ENCODE measurements at regions not wholly inside any gene's neighbourhood (a gene's known extent, or its start where the extent isn't known, plus 50 kb on each side); places are given as distances from the start of the nearest gene placed in this dataset.

DNA sequence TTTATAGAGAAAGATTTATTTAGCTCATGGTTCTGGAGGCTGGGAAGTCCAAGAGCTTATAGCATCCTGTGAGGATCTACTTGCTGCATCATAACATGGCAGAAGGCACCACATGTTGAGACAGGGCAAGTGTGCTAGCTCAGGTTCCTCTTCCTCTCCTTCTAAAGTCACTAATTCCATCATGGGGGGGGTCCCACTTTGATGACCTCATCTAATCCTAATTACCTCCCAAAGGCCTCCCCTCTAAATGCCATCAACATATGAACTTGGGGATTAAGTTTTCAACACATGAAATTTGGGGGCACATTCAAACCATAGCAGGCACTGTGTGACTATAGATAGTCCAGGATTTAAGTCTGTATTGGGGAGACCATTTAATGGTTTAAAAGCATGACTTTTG, 297.1 kb upstream of the ROPN1 start:
- Histone ChIP-seq H3K36me3 (ENCODE audit: insufficient read depth, low read length) (no peaks in the 10 kb centered on the region), H3K9me2 (ENCODE audit: low read depth, low read length) (no peaks in the 10 kb centered on the region), H3K4me2 (ENCODE audit: low read length) (no peak overlapping the region), H3K9me3 (ENCODE audit: low read length) (no peaks in the 10 kb centered on the region), H2AFZ (ENCODE audit: low read length) (no peak overlapping the region), H3K79me2 (ENCODE audit: insufficient read depth, low read length) (no peaks in the 10 kb centered on the region), H3K27ac (ENCODE audit: low read depth, low read length, poor library complexity, severe bottlenecking) (no peak overlapping the region), H3K9ac (ENCODE audit: low read length) (no peak overlapping the region), H3K27me3 (ENCODE audit: insufficient read depth, low read length) (no peaks in the 10 kb centered on the region), H3F3A (ENCODE audit: insufficient read depth, low read length) (no peaks in the 10 kb centered on the region), H4K20me1 (ENCODE audit: insufficient read depth, low read length) (no peaks in the 10 kb centered on the region), H3K4me1 (ENCODE audit: insufficient read depth, low read length, severe bottlenecking) (no peaks in the 10 kb centered on the region), H3K4me3 (ENCODE audit: low read depth, low read length, poor library complexity, severe bottlenecking) (no peak overlapping the region)
- TF ChIP-seq, protein P1, sequence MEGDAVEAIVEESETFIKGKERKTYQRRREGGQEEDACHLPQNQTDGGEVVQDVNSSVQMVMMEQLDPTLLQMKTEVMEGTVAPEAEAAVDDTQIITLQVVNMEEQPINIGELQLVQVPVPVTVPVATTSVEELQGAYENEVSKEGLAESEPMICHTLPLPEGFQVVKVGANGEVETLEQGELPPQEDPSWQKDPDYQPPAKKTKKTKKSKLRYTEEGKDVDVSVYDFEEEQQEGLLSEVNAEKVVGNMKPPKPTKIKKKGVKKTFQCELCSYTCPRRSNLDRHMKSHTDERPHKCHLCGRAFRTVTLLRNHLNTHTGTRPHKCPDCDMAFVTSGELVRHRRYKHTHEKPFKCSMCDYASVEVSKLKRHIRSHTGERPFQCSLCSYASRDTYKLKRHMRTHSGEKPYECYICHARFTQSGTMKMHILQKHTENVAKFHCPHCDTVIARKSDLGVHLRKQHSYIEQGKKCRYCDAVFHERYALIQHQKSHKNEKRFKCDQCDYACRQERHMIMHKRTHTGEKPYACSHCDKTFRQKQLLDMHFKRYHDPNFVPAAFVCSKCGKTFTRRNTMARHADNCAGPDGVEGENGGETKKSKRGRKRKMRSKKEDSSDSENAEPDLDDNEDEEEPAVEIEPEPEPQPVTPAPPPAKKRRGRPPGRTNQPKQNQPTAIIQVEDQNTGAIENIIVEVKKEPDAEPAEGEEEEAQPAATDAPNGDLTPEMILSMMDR (IDR thresholded peaks at IDR 0.05; ENCODE audit: low read length): no peak
- no peak for TF ChIP-seq EZH2 (IDR thresholded peaks at IDR 0.05; ENCODE audit: borderline replicate concordance, low read length)

DNA sequence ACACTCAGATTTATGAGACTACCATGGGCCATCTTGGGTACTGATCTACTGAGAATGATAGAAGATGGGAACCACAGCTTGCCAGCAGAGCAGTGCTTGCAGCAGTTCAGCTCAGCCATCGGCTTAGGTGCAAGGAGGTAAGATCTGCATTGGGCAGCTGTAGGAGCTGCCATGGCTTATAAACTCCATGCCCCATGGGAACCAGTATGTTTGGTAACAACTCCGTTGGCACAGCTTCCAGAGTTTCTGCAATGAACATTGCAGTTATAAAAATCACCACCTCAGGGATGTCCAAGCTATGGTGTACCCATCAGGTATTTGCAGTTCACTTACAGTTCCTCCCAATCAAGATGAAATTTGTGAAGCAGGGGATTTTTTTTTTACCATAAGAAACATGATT, 299.1 kb upstream of the ROPN1 start:
- H3K9me3 ChIP-seq (ENCODE audit: low read length): no peaks in the 10 kb centered on the region
- TF ChIP-seq EZH2 (IDR thresholded peaks at IDR 0.05; ENCODE audit: borderline replicate concordance, low read length): no peak
- TF ChIP-seq, protein P1 (IDR thresholded peaks at IDR 0.05; ENCODE audit: low read length): no peak

DNA sequence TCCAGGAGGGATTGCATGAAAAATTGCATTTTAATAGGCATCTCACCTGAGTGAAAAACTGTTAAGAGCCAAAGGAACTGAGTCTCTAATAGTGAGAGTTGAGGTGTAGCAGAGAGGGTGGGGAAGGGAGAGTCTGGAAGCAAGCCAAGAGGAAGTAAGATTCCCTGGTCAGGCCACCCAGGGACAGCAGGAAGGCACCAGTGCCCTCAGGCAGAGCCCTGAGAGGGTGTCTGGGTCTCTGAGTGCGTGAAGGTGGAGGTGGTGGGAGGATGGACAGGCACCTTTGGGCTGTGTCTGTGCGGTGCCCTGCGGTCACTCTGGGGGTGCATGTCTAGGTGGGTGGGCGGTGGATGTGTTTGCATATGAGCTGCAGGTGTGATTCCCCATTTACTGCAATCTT, 300.4 kb upstream of the ROPN1 start:
- Histone ChIP-seq H3F3A (ENCODE audit: insufficient read depth, low read length) (no peaks in the 10 kb centered on the region), H3K9me2 (ENCODE audit: low read depth, low read length) (no peaks in the 10 kb centered on the region), H3K4me3 (ENCODE audit: low read depth, low read length, poor library complexity, severe bottlenecking) (no peak overlapping the region), H3K27ac (ENCODE audit: low read depth, low read length, poor library complexity, severe bottlenecking) (no peak overlapping the region), H3K36me3 (ENCODE audit: insufficient read depth, low read length) (no peaks in the 10 kb centered on the region), H3K9ac (ENCODE audit: low read length) (no peak overlapping the region), H2AFZ (ENCODE audit: low read length) (no peak overlapping the region), H3K79me2 (ENCODE audit: insufficient read depth, low read length) (no peaks in the 10 kb centered on the region), H3K9me3 (ENCODE audit: low read length) (no peaks in the 10 kb centered on the region), H3K27me3 (ENCODE audit: insufficient read depth, low read length) (0 out of 2 replicates have a peak, but pooled peaks cover 5% of the 10 kb centered on the region), H4K20me1 (ENCODE audit: insufficient read depth, low read length) (no peaks in the 10 kb centered on the region), H3K4me2 (ENCODE audit: low read length) (no peak overlapping the region), H3K4me1 (ENCODE audit: insufficient read depth, low read length, severe bottlenecking) (no peaks in the 10 kb centered on the region)
- no peak for TF ChIP-seq EZH2 (IDR thresholded peaks at IDR 0.05; ENCODE audit: borderline replicate concordance, low read length)
- TF ChIP-seq, protein P1 (IDR thresholded peaks at IDR 0.05; ENCODE audit: low read length): no peak

More for the DNA sequence above, 299.1 kb upstream of the ROPN1 start:
- Histone ChIP-seq H3F3A (ENCODE audit: insufficient read depth, low read length) (no peaks in the 10 kb centered on the region), H3K4me1 (ENCODE audit: insufficient read depth, low read length, severe bottlenecking) (no peaks in the 10 kb centered on the region), H3K9me2 (ENCODE audit: low read depth, low read length) (no peaks in the 10 kb centered on the region), H3K9ac (ENCODE audit: low read length) (no peak overlapping the region), H2AFZ (ENCODE audit: low read length) (no peak overlapping the region), H3K27ac (ENCODE audit: low read depth, low read length, poor library complexity, severe bottlenecking) (no peak overlapping the region), H3K36me3 (ENCODE audit: insufficient read depth, low read length) (no peaks in the 10 kb centered on the region), H3K79me2 (ENCODE audit: insufficient read depth, low read length) (no peaks in the 10 kb centered on the region), H3K4me2 (ENCODE audit: low read length) (no peak overlapping the region), H3K4me3 (ENCODE audit: low read depth, low read length, poor library complexity, severe bottlenecking) (no peak overlapping the region), H4K20me1 (ENCODE audit: insufficient read depth, low read length) (no peaks in the 10 kb centered on the region), H3K27me3 (ENCODE audit: insufficient read depth, low read length) (no peaks in the 10 kb centered on the region)
